HEK293 (cell line): ENCODE measurements at regions not wholly inside any gene's neighbourhood (a gene's known extent, or its start where the extent isn't known, plus 50 kb on each side); places are given as distances from the start of the nearest gene placed in this dataset.

ENCODE experiments used
- CTCF ChIA-PET: fragments of 350-600 bp; formaldehyde crosslinking; extraction: SDS; loops from one replicate; lab custom pipeline; 2021; ENCODE audit warnings: antibody characterized with exemption; lab: Yijun Ruan, JAX
- POLR2A ChIA-PET: fragments of 300-600 bp; formaldehyde crosslinking; extraction: SDS; loops from one replicate; lab custom pipeline; 2020; ENCODE audit warnings: antibody characterized with exemption, inconsistent platforms; lab: Yijun Ruan, JAX
- H3K27ac ChIP-seq: fragments of 200-500 bp; sonication (Bioruptor generic); 2 replicates; pipeline ENCODE4 v1.5.1; 2014; ENCODE audit warnings: low read depth, low read length, control low read depth, inconsistent platforms; ENCODE audit errors: extremely low read depth
- H3K36me3 ChIP-seq, 2 experiments: fragments of 200-500 bp in 1 of 2; sonication (Bioruptor generic) in 1 of 2; 1 replicate in 1 of 2; 2 replicates in 1 of 2; pipeline ENCODE4 v1.5.1; 2014 to 2017; ENCODE audit warnings: inconsistent platforms in 2 of 2, low read length in 2 of 2; ENCODE audit not compliant: control insufficient read depth in 2 of 2, insufficient read depth in 1 of 2
- H3K4me1 ChIP-seq: fragments of 200-500 bp; sonication (Bioruptor generic); 2 replicates; pipeline ENCODE4 v1.5.1; 2014; ENCODE audit warnings: mild to moderate bottlenecking, low read length, inconsistent platforms; ENCODE audit not compliant: control insufficient read depth, insufficient read depth
- H3K4me3 ChIP-seq: 2 replicates; pipeline ENCODE4 v1.5.1; 2011; ENCODE audit warnings: low read depth, mild to moderate bottlenecking, control low read depth, low read length, moderate library complexity
- H3K9me3 ChIP-seq: fragments of 200-500 bp; sonication (Bioruptor generic); 2 replicates; pipeline ENCODE4 v1.5.1; 2014; ENCODE audit warnings: low read depth, low read length, inconsistent platforms; ENCODE audit not compliant: control insufficient read depth, insufficient read depth
- BCL11A ChIP-seq: fragments of 450-650 bp; formaldehyde crosslinking; IDR thresholded peaks from 2 replicates; pipeline ENCODE4 v1.5.1; 2016; ENCODE audit warnings: low read depth, missing biosample characterization, missing genetic modification characterization
- GFI1B ChIP-seq: fragments of 450-650 bp; formaldehyde crosslinking; IDR thresholded peaks from 2 replicates; pipeline ENCODE4 v1.5.1; 2016; ENCODE audit warnings: missing biosample characterization, missing genetic modification characterization
- GLIS1 ChIP-seq: fragments of 450-650 bp; formaldehyde crosslinking; IDR thresholded peaks from 2 replicates; pipeline ENCODE4 v1.5.1; 2016; ENCODE audit warnings: missing biosample characterization, missing genetic modification characterization
- KLF7 ChIP-seq: fragments of 450-650 bp; formaldehyde crosslinking; IDR thresholded peaks from 2 replicates; pipeline ENCODE4 v1.5.1; 2016; ENCODE audit warnings: missing biosample characterization, missing genetic modification characterization, borderline replicate concordance
- PRDM1 ChIP-seq: fragments of 450-650 bp; formaldehyde crosslinking; IDR thresholded peaks from 2 replicates; pipeline ENCODE4; 2016; ENCODE audit warnings: missing biosample characterization, missing genetic modification characterization
- YY1 ChIP-seq: fragments of 450-650 bp; formaldehyde crosslinking; IDR thresholded peaks from 2 replicates; pipeline ENCODE4 v1.5.1; 2018; ENCODE audit warnings: missing biosample characterization, missing genetic modification characterization
- ZBTB20 ChIP-seq: fragments of 450-650 bp; formaldehyde crosslinking; IDR thresholded peaks from 2 replicates; pipeline ENCODE4 v1.5.1; 2016; ENCODE audit warnings: missing biosample characterization, missing genetic modification characterization
- ZNF155 ChIP-seq: fragments of 450-650 bp; formaldehyde crosslinking; IDR thresholded peaks from 2 replicates; pipeline ENCODE4 v1.5.1; 2016; ENCODE audit warnings: missing biosample characterization, missing genetic modification characterization
- ZNF248 ChIP-seq: fragments of 450-650 bp; formaldehyde crosslinking; IDR thresholded peaks from 2 replicates; pipeline ENCODE4 v1.5.1; 2017; ENCODE audit warnings: missing biosample characterization, missing genetic modification characterization
- ZNF26 ChIP-seq: fragments of 450-650 bp; formaldehyde crosslinking; IDR thresholded peaks from 2 replicates; pipeline ENCODE4 v1.5.1; 2016; ENCODE audit warnings: missing biosample characterization, missing genetic modification characterization
- ZNF266 ChIP-seq: fragments of 450-650 bp; formaldehyde crosslinking; IDR thresholded peaks from 2 replicates; pipeline ENCODE4 v1.5.1; 2016; ENCODE audit warnings: missing biosample characterization, missing genetic modification characterization, low read depth
- ZNF274 ChIP-seq, 2 experiments: fragments of 200-500 bp in 1 of 2; fragments of 450-650 bp in 1 of 2; sonication (Bioruptor generic) in 1 of 2; formaldehyde crosslinking in 1 of 2; IDR thresholded peaks; 2 replicates each; pipeline versions ENCODE4 v1.5.1 to v1.6.1; 2014 to 2016; ENCODE audit warnings: borderline replicate concordance in 1 of 2, inconsistent platforms in 1 of 2, low read length in 1 of 2, missing biosample characterization in 1 of 2, missing genetic modification characterization in 1 of 2
- ZNF280C ChIP-seq: fragments of 450-650 bp; formaldehyde crosslinking; IDR thresholded peaks from 2 replicates; pipeline ENCODE4 v1.5.1; 2016; ENCODE audit warnings: missing biosample characterization, missing genetic modification characterization
- ZNF366 ChIP-seq: fragments of 450-650 bp; formaldehyde crosslinking; conservative IDR thresholded peaks from 2 replicates; pipeline ENCODE4 v1.5.1; 2016; ENCODE audit warnings: missing biosample characterization, missing genetic modification characterization
- ZNF518A ChIP-seq: fragments of 450-650 bp; formaldehyde crosslinking; conservative IDR thresholded peaks from 2 replicates; pipeline ENCODE4 v1.5.1; 2016; ENCODE audit warnings: low read depth, missing biosample characterization, missing genetic modification characterization
- ZNF561 ChIP-seq: fragments of 450-650 bp; IDR thresholded peaks from 2 replicates; pipeline ENCODE4 v1.5.1; 2018; ENCODE audit warnings: missing biosample characterization, missing genetic modification characterization, borderline replicate concordance
- ZNF596 ChIP-seq: fragments of 450-650 bp; IDR thresholded peaks from 2 replicates; pipeline ENCODE4 v1.5.0; 2018; ENCODE audit warnings: missing biosample characterization, mild to moderate bottlenecking, missing genetic modification characterization, moderate library complexity
- ZNF623 ChIP-seq: fragments of 450-650 bp; formaldehyde crosslinking; IDR thresholded peaks from 2 replicates; pipeline ENCODE4 v1.5.1; 2016; ENCODE audit warnings: missing biosample characterization, missing genetic modification characterization
- ZNF660 ChIP-seq: fragments of 450-650 bp; IDR thresholded peaks from 2 replicates; pipeline ENCODE4 v1.5.1; 2018; ENCODE audit warnings: missing biosample characterization, mild to moderate bottlenecking, missing genetic modification characterization
- ZNF776 ChIP-seq: fragments of 450-650 bp; formaldehyde crosslinking; IDR thresholded peaks from 2 replicates; pipeline ENCODE4 v1.5.0; 2017; ENCODE audit warnings: missing biosample characterization, missing genetic modification characterization, borderline replicate concordance

- TF ChIP-seq BCL11A (tag by site-specific recombination) (no peak), GFI1B (no peak), ZNF26 (tag by site-specific recombination) (no peak), YY1 (tag by site-specific recombination) (no peak), ZNF155 (tag by site-specific recombination) (no peak), ZNF518A (tag by site-specific recombination) (no peak), ZBTB20 (tag by site-specific recombination) (no peak), ZNF274 (IDR thresholded peaks at IDR 0.05; ENCODE audit: low read length) (no peak), ZNF274 (tag by site-specific recombination; IDR thresholded peaks at IDR 0.05; ENCODE audit: borderline replicate concordance) (no peak), ZNF776 (tag by site-specific recombination) (no peak), ZNF266 (tag by site-specific recombination) (no peak), ZNF596 (tag by site-specific recombination) (peak; percentile 47; the same call in 1 of the 2 replicates), KLF7 (tag by site-specific recombination) (no peak), ZNF623 (no peak), GLIS1 (no peak), ZNF660 (tag by site-specific recombination) (no peak), ZNF280C (tag by site-specific recombination) (no peak), ZNF366 (tag by site-specific recombination) (peak; percentile 66), ZNF561 (tag by site-specific recombination) (no peak), PRDM1 (peak; percentile 94), ZNF248 (tag by site-specific recombination) (no peak)
- no peak overlapping the region for H3K27ac ChIP-seq
- ChIA-PET POLR2A (no interaction called here), CTCF (no interaction called here)
- no peaks in the 10 kb centered on the region for H3K36me3 ChIP-seq
- no peak overlapping the region for H3K4me3 ChIP-seq
- H3K4me1 ChIP-seq, result no peaks in the 10 kb centered on the region
- H3K9me3 ChIP-seq, result no peaks in the 10 kb centered on the region
Observed at GRCh38 chr12:105506678-105507310, 176.3 kb downstream of the C12orf75 start.
